ENCODE measurements at regions not wholly inside any gene's neighbourhood (a gene's known extent, or its start where the extent isn't known, plus 50 kb on each side); places are given as distances from the start of the nearest gene placed in this dataset.
"Not testable (repeated sequence)": the region's sequence is repeated elsewhere in the genome, so short reads cannot be mapped to it uniquely, and the experiment has no call there.

DNA sequence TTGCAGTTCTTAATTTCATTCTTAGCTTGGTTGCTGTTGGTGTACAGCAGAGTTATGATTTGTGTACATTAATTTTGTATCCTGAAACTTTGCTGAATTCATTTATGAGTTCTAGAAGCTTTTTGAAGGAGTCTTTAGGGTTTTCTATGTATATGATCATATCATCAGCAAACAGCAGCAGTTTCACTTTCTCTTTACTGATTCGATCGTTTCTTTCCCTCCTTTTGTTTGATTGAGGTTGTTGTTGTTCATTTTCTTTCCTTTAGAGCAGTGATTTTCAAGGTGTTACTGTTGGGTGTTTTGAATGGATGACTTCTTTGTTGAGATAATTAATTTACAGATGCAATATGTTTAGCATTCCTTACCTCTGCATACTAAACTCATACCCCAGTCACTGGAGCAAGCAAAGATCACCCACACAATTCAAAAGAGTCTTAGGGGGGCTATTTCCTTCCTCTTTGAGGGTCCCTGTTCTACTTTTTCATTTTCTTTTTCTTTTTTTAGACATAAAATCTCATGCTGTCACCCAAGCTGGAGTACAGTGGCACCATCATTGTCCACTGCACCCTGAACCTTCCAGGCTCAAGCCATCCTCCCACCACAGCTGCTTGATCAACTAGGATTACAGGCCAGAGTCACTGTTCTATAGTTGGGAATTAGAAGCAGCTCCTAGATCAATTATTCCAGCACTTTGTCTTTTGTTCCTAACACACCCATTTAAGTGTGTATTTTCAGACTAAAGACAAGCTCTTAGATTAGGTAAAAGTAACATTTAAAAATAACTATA lies 115.8 kb upstream of the GPR39 start:
- DNase-seq (ENCODE audit: insufficient read length, low spot score); FAIRE-seq: not testable (repeated sequence)

DNA sequence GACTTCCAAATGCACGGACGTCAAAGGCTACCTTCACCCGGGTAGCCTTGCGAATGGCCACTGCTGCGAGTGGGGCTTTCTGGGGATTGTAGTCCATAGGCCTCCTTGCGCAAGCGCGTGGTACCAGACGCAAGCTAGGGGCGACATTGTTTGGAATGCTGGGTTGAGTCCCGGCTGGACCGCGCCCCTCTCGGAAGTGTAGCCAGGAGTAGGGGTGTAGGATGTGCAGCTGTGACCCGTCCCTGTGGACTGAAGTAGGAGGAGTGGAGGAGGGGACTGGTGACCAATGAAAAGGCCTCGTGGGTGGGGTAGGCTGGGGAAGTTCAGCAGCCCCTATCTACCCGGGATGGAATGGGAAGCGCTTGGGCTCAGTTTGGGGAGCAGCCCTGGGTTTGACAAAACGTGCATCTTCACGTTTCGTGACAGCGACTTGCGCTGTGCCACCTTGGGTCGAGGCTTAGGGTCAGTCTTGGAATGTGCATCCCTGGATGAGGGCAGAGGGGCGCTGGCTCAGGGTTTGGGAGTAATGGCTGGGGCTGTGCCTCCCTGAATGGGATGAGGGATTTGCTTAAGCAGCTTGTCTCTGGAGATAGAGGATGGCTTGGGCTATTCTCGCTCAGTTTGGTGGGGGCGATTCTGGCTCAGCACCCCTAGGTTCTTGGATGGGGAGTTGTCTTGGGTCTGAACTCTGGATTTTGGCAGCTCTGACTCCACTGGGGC lies 111.8 kb upstream of the GPR39 start:
- FAIRE-seq, result not testable (repeated sequence)
- peak; percentile 12 for DNase-seq (ENCODE audit: insufficient read length, low spot score)

DNA sequence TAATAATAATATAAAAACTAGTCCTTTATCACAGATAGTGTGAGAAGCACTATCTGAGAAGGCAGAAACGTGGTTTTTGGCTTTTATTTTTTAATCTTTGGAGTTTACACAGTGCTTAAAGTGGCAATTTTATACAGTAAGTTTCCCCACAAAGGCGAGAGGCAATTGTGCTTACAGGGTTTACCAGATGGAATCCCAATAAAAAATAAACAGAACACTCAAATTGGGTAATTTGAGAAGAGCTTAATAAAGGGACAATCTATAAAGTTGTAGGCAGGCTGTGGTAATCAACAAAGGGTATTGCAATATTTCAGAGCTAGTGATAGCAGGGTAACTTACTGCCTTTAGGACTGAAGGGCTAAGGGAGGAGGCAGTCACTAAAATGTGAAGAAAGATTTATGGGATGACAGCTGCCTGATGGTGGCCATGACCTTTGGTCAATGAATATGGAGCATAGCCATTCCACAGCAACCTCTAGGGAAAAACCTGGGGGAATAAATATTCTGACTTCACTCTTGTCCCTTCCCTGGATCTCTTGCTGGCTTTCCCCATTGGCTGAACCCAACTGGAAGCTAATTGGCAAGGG lies 108.9 kb upstream of the GPR39 start:
- FAIRE-seq; DNase-seq (ENCODE audit: insufficient read length, low spot score): not testable (repeated sequence)

DNA sequence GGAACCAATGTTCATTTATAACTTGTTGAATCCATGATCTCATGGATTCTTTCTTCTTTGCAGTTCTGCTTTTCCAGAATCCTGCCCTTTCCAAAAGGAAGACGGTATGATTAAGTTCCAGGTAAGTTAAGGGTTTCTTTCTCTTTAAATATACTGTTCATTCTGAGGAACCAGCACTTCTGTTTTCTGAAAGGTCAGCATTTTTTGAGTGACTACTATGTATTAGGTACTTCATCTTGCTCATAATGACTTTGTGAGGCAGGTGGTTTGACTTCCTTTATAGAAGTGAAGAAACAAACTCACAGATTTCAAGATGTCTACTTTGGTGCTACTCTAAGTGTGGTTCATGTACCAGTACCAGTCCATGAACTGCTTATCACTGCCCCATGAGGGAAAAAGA lies 107.4 kb upstream of the GPR39 start:
- DNase-seq (ENCODE audit: insufficient read length, low spot score); FAIRE-seq: not testable (repeated sequence)

DNA sequence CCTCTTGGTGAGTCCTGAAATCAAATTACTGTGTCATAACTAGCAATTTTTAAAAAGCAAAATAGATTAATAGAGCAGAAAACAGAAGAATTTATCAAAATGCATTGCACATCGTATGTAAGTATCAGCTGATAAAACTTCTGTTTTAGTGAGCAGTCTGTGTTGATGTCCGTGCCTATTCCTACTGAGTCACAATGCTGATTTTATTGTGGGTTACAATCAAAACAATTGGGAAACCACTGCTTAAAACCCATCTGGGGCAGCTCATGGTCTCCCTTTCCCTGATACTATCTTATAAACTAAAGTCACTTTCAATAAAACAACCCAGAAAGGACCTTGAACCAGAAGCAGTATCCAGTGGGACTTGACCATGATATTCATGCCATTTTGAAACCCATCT lies 101.1 kb upstream of the GPR39 start:
- not testable (repeated sequence) for DNase-seq (ENCODE audit: insufficient read length, low spot score); FAIRE-seq

DNA sequence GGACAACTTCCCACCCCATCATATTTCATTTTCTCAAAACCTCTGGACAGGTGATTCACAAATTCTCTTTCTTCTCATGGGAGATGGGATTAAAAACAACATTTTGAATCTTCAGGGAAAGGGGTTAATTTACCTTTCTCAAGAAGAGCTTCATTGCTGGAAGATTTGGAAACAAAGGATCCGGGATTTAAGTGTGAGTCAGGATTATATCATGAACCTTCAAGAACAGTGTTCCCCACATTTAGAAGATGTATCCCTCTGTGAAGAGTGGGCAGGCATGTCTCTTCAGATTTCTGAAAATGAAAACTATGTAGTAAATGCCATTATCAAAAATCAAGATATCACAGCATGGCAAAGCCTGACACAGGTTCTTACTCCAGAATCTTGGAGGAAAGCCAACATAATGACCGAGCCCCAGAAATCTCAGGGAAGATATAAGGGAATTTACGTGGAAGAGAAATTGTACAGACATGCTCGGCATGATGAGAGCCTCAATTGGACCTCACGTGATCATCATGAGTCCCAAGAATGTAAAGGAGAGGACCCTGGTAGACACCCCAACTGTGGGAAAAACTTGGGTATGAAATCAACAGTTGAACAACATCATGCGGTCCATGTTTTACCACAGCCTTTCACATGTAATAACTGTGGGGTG lies 99.5 kb upstream of the GPR39 start:
- FAIRE-seq; DNase-seq (ENCODE audit: insufficient read length, low spot score): not testable (repeated sequence)

DNA sequence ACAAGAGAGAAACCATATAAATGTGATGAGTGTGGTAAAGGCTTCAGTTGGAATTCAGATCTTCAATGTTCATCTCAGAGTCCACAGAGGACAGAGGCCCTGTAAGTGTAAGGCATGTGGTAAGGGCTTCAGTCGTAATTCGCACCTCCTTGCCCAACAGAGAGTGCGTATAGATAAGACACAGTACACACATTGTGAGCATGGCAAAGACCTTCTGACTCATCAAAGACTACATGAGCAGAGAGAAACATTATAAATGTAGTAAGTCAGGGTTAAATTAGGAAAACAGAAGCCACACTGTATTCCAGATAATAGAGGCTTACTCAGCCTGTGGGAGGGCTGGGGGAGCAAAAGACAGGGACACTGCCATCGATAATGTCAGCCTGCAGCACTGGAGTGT lies 98.1 kb upstream of the GPR39 start:
- FAIRE-seq; DNase-seq (ENCODE audit: insufficient read length, low spot score): not testable (repeated sequence)

DNA sequence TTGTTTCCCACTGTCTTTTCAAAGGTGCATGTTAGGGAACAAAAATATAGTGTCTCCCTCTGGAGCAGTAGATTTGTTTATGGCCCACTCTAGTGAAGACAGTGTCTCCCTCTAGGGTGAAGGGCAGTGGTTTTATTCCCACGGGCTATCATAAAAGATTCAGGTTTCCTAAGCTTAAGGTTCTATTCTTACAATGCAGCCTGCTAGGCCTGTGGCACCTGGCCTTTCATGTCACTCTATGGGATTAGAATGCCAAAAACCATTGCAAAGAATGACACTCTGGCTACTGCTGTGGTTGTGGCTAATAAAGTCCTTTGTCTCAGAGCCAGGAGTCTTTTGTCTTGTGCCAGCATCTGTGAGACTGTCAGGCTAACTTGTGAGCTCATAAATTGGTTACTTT lies 92.6 kb upstream of the GPR39 start:
- not testable (repeated sequence) for DNase-seq (ENCODE audit: insufficient read length, low spot score); FAIRE-seq

DNA sequence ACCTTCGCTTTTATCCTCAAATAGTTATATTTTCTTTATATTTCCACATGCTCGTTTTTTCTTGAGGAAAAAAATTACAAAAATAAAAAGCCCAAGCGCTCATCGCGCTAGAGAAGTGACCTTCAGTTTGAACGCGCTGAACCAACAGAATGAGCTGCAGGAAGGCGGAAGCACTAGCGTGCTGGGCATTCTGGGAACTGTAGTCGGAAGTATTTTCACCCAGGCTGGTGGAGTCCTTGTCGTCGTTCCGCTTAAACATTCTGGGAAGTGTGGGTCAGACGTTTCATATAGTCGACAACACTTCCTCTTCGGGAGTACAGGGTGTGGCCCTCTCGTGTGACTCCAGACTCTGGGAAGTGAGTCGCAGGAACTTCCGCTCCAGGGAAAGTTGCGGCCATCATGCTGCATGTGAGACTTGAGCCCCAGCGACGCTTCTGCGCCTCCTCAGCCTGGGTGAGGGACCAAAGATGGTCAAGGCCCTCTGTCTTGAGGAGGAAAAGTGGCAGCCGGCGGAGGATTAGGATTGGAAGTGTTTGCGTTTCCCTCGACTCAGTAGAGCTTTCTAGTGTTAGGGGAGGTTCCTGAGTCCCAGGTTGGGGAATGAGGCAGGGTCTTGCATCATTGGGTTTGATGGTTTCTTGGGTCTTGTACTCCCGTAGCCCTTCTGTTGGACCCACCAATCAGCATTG lies 84.1 kb upstream of the GPR39 start:
- FAIRE-seq; DNase-seq (ENCODE audit: insufficient read length, low spot score): not testable (repeated sequence)

DNA sequence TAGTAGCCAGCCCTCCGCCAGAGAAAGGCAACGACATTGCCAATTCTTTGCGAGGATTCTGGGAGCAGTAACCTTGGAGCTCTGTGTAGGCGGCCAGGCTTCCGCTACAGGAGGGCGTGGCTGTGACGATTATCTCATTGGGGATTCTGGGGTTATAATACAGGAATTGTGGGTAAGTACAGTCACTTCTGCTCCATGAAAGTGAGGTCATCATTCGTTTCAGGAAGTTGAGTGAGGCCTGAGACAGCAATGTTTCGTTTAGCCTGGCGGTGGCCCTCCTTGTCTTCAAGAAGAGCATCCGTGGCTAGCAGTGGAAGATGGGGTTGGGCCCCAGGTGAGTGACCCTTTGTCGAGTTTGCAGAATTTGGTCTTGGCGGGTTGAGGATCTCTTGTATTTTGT lies 79.5 kb upstream of the GPR39 start:
- not testable (repeated sequence) for FAIRE-seq; DNase-seq (ENCODE audit: insufficient read length, low spot score)

DNA sequence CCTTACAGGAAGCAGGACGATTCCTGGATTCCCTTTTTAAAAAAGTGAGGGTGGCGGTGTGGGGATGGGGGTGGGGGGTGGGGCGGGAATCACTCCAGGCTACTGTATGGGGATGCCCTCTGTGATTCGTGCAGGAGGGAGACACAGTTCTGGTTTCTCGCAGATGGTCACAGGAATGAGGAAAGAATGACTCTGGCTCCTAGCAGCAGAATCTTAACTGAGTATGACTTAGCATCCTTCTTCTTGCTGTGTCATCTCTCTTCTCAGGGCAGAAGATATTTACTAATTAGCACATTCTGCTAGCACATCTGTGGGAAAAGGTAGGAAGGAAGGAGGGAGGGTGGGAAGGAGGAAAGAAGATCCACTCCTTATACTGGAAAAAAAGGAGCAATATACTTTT lies 78.8 kb upstream of the GPR39 start:
- DNase-seq (ENCODE audit: insufficient read length, low spot score), result not testable (repeated sequence)
- peak; percentile 65 for FAIRE-seq

DNA sequence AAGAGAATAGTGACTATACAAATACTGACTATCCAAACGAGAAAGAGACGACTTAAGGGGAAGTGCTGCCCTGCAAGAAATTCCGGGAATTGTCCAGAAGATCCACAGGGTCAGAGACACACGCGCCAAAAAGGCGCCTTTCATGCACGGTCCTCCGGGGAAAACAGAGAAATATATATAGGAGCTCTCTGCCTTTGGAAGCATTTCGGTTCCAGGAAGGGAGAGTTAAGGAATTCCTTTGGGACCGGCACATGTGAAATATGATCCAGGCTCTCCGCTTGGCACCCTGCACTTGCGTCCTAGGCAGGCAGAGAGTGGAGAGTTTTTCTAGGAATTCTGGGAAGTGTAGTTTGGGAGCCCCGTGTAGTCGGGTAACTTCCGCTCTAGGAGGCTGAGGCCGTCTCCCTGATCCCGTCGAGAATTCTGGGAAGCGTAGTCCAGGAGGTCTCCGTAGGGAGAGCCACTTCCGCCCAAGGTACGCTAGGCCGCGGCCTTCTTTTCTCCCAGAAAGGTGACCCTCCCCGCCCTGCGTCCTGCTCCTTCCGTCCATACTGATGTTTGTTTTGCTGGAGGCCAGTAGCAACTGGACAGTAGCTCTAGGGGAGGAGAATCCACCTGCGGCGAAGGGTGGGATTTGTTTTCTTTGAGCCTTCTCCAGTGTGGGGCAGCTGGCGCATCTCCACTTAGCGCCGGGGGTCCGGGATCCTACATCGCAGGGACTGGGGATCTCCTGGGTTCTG lies 69.4 kb upstream of the GPR39 start:
- DNase-seq (ENCODE audit: insufficient read length, low spot score), result not testable (repeated sequence)
- TF ChIP-seq POLR2A (IDR thresholded peaks at IDR 0.05; ENCODE audit: low read depth, low read length), result peak; percentile 14; the same call in 1 of the 2 replicates
- FAIRE-seq, result peak; percentile 99

DNA sequence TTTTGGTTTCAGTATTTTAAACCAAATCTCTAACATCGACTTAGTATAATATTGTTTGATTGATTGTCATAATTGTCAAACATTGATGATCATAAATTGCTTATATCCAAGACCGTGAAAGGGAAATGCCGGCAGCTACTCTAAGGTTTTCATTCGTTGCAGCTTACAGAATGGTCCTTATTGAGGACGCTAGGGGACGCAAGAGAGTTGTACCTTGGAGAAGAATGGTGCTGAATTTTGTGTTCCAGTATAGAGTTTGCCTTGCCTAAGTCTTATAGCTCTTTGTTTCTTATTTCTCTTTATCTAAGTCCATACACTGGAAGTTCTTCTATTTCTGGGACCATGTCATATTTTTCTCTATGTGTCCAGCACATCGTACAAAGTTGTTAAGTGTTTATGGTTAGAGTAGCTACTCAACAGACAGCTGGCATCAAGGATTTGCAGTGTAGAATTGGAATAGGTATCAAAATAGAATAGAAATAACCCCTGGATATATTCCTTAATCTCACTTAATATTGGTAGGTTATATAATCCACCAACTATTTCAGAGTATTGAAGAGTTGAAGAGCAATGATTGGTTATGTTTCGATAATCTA lies 67.4 kb upstream of the GPR39 start:
- not testable (repeated sequence) for DNase-seq (ENCODE audit: insufficient read length, low spot score); FAIRE-seq

DNA sequence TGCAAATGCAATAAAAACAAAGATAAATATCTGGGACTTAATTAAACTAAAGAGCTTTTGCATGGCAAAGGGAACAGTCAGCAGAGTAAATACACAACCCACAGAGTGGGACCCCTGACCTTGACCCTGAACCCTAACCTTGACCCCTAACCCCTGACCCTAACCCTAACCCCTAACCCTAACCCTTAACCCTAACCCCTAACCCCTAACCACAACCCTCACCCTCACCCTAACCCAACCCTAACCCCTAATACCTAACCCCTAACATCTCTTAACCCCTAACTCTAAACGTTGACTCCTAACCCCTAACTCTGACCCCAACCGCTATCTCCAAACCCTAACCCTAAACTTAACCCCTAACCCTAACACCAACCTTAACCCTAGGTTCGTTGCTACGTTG lies 64.9 kb upstream of the GPR39 start:
- FAIRE-seq; DNase-seq (ENCODE audit: insufficient read length, low spot score): not testable (repeated sequence)

DNA sequence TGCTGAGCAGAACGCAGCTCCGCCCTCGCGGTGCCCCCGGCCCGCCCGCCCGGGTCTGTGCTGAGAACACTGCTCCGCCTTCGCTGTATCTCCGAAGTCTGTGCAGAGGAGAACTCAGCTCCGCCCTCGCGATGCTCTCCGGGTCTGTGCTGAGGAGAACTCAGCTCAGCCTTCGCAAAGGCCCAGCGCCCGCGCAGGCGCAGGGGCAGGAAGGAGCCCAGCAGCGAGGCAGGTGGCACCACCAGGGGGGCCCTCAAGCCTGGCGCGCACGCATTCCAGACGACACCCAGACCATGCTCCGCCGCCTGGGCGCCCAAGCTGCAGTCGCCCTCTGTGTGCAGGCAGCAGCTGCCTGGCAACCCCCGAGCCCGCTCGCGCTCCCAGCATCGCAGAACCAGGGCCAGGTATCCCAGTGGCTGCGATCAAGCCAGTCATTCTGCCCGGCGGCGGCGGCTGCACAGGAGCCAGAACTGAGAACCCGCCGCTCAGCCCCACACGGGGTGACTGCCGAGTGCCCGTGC lies 64.1 kb upstream of the GPR39 start:
- DNase-seq (ENCODE audit: insufficient read length, low spot score), result not testable (repeated sequence)

DNA sequence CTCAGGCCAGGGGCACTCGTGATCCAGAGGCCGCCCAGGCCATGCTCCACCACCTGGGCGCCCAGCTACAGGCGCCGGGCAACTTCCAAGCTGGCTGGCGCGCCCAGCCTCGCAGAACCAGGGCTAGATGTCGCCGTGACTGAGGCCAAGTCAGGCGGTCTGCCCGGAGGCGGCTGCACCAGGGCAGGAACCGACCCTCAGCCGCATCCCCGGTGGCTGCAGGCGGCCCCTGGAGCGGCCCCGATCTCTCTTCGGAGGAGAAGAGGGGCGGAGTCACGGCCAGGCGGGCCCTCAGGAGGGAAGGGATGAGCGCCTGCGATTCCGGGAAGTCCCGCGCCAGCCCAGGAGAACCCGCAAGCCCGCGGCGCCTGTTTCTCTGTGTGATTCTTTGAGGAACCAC lies 63.2 kb upstream of the GPR39 start:
- not testable (repeated sequence) for DNase-seq (ENCODE audit: insufficient read length, low spot score); FAIRE-seq

More for the DNA sequence above, 64.1 kb upstream of the GPR39 start:
- not testable (repeated sequence) for FAIRE-seq

DNA sequence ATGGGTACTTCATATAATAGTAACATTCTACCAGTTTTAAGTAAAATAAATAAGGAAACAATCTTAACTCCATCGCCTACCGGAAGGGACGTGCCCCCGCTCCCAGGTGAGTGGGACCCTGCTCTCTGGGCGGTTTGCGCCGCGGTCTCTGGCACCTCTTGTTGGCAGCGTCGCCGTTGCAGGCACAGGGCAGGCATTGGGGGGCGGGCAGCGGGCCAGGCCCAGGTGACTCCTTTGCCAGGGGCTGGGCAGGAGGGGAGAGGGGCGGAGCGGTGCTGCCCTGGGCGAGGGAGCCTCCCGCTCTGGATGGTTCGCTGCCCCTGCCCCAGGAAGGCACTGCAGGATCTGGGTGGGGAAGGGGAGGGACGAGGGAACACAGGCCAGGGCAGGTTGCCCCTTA lies 55.6 kb upstream of the GPR39 start:
- FAIRE-seq; DNase-seq (ENCODE audit: insufficient read length, low spot score): not testable (repeated sequence)

DNA sequence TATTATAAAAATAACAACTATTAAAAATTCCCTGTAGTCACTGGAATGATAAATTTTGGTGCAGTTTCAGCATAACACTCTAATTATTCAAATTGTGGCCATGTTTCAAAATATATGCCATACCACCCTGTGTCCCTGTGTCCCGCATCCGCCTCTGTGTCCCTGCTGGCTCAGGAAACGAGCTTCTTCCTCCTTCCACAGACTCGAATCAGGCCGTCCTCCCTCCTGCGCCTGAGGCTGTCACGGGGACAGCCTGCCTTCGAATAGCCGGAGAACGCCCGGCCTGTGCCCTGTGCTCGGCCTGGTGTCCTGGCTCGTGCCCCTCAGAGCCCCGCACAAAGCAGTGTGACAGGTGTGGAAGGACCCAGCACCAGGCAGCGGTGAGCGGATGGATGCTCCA lies 55.1 kb upstream of the GPR39 start:
- DNase-seq (ENCODE audit: insufficient read length, low spot score); FAIRE-seq: not testable (repeated sequence)
